WI38 (cell line): ENCODE measurements at regions not wholly inside any gene's neighbourhood (a gene's known extent, or its start where the extent isn't known, plus 50 kb on each side); places are given as distances from the start of the nearest gene placed in this dataset.
"Not testable (repeated sequence)": the region's sequence is repeated elsewhere in the genome, so short reads cannot be mapped to it uniquely, and the experiment has no call there.

Experiments used
- H3K4me3 ChIP-seq: 2 replicates; pipeline ENCODE4 v1.5.1; 2011; ENCODE audit warnings: low read depth, mild to moderate bottlenecking, control low read depth, low read length
- TF ChIP-seq, protein P1 (sequence below): IDR thresholded peaks from 2 replicates; pipeline ENCODE4 v1.5.1; 2012; ENCODE audit warnings: low read depth, mild to moderate bottlenecking, control low read depth, low read length

DNA sequence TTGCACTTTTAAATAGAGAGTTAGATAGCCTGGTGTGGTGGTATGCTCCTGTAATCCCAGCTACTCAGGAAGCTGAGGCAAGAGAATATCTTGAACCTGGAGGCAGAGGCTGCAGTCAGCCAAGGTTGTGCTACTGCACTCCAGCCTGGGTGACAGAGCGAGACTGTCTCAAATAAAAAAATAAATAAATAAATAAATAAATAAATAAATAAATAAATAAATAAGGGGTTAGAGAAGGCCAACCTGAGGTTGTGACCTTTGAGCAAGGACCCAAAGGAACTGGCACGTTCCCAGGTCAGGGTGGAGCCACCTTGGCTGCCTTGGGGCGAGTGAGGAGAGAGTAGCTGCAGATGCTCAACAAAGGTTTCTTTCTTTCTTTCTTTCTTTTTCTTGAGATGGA, 65.3 kb upstream of the TENM4 start:
- TF ChIP-seq, protein P1, sequence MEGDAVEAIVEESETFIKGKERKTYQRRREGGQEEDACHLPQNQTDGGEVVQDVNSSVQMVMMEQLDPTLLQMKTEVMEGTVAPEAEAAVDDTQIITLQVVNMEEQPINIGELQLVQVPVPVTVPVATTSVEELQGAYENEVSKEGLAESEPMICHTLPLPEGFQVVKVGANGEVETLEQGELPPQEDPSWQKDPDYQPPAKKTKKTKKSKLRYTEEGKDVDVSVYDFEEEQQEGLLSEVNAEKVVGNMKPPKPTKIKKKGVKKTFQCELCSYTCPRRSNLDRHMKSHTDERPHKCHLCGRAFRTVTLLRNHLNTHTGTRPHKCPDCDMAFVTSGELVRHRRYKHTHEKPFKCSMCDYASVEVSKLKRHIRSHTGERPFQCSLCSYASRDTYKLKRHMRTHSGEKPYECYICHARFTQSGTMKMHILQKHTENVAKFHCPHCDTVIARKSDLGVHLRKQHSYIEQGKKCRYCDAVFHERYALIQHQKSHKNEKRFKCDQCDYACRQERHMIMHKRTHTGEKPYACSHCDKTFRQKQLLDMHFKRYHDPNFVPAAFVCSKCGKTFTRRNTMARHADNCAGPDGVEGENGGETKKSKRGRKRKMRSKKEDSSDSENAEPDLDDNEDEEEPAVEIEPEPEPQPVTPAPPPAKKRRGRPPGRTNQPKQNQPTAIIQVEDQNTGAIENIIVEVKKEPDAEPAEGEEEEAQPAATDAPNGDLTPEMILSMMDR = no peak
- H3K4me3 ChIP-seq = no peak overlapping the region

DNA sequence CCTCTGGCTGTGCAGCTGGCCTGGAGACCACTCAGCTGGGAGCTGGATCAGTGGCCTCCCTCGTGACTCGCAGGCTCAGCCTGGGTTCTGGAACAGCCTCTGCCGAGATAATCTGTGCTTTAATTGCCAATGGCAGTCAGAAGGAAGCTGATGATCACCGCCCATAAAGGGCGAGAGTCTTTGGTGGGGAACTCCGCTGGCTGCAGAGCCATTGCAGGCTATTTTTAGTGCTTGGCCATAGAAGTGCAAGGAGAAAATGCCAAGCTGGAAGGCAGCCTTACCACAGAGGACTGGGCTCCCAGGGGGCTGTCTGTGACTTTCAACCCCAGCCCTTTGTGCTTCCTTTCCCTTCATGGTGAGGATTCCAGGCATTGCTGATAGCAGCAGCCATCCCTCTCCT, 62.2 kb upstream of the TENM4 start:
- no peak overlapping the region for H3K4me3 ChIP-seq
- TF ChIP-seq, protein P1 = no peak

DNA sequence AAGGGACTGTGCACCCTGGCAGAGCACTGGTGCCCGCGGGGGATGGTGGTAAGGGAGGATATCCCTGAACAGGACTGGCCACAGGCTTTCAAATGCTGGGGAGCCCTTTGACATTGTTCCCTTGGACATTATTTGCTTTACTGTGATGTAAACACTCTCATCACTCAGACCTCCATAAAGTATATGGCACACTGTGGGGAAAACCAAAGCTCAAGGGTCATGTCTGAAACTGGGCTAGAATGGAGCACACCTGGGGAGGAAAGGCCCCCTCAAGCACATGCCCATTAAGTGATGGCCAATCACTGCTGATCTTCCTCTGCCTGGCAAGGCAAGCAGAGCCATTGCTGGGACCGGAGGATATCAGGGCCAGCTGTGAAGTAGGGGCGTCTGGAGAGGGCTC, 60.9 kb upstream of the TENM4 start:
- TF ChIP-seq, protein P1 = no peak
- H3K4me3 ChIP-seq = no peak overlapping the region

DNA sequence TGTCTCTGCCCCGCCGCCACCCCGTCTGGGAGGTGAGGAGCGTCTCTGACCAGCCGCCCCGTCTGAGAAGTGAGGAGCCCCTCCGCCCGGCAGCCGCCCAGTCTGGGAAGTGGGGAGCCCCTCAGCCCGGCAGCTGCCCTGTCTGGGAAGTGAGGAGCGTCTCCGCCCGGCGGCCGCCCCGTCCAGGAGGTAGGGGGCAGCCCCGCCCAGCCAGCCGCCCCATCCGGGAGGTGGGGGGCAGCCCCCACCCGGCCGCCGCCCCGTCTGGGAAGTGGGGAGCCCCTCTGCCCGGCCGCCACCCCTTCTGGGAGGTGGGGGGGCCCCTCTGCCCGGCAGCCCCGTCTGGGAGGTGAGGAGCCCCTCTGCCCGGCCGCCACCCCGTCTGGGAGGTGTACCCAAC, 59.1 kb upstream of the TENM4 start:
- H3K4me3 ChIP-seq = not testable (repeated sequence)

DNA sequence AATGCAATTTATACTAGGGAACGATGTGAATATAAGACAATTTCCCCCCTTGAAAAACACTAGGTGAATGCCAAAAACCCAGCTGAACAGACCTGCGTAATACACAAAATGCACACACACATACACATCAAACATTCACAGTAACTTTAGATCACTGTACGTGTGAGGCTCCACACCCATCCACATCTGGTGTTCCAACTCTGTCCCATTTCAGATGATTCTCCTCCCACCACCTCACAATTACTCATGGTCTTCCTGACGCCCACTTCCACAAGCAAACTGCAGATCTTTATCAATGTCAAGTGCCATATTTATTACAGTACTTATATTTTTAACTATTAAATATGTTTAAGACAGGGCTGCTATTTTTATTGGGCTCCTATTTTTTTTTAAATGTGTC, 57.8 kb upstream of the TENM4 start:
- no peak overlapping the region for H3K4me3 ChIP-seq

DNA sequence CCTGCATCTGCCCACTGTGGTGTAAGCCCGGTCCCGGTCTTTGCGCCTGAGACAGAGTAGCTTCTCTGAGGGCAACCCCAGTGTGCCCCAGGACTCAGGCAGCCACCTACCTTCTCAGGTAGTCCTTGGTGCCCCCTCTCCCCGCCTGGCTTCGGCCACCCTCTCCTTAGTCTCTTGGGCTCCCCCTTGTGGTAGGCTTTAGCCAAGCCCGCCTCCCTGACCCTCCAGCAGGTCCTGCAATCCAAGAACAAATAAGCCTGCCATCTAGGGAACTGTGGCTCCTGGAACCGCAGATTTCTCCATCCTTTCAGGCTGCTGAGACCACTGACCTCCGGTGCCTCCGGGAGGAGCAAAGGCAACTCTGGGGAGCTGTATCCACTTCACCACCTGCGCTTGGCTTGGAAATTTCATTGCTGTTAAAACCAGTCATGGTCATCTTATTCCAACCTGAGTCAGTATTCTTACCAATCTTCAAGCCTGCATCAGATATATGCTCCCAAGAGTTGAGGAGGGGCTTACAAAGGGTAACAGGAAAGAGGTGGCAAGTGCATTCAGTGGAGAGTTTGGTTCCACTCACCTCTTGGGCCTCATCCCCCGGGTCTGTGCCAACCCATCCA, 52.8 kb upstream of the TENM4 start:
- TF ChIP-seq, protein P1 = peak; percentile 95
- H3K4me3 ChIP-seq = no peak overlapping the region

More for the DNA sequence above, 57.8 kb upstream of the TENM4 start:
- TF ChIP-seq, protein P1 = no peak

DNA sequence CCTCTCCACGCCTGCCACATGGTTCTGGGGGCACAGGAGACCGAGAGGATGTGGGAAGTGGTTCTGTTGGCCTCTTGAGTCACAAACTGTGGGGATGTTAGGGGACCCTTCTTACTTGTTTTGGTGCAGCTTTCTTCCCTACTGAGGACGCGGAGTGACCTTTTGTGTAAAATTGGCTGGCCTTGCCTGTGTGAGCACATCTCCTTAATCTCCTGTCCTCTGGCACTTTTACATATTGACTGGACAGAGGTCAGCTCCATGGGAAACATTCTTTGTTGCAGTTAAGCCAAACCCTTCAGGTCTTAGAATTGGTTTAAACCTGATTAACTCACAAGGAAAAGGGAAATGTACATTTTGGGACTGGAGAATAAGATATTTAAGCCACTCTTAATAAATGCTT, 51.2 kb upstream of the TENM4 start:
- TF ChIP-seq, protein P1 = no peak
- H3K4me3 ChIP-seq = no peak overlapping the region
